ENCODE measurements at regions not wholly inside any gene's neighbourhood (a gene's known extent, or its start where the extent isn't known, plus 50 kb on each side); places are given as distances from the start of the nearest gene placed in this dataset.
"Not testable (repeated sequence)": the region's sequence is repeated elsewhere in the genome, so short reads cannot be mapped to it uniquely, and the experiment has no call there.

DNA sequence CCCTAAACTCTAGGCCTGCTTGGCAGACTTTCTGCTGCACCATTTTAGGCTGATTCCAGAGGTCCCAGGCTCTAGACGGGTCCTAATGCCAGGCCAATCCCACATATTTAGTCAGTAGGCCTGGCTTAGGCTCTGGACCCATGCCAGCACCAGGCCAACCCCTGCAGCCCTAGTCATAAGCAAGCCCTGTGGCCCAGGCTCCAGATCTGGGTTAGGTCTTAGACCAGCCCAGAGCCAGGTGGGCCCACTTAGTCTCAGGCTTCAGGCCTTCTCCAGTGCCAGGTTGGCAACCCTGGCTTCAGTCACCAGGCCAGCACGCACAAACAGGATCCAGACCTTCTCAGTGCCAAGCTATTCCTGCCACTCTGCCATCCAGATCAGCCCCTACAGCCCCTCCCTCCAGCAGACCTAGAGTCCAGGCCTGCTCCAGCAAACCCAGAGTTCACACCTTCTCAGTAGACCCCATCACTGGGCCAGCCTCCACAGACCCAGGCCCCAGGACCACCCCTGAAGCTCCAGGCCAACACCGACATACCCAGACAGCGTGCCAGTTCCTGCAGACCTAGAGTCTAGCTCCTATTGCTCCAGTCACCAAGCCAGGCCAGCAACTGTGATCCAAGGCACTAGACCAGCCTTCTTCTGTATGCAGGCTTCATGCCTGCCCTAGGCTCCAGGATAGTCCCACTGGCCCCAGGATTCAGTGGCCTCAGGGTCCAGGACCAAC lies 467.6 kb downstream of the RWDD3 start:
- no peak for DNase-seq

DNA sequence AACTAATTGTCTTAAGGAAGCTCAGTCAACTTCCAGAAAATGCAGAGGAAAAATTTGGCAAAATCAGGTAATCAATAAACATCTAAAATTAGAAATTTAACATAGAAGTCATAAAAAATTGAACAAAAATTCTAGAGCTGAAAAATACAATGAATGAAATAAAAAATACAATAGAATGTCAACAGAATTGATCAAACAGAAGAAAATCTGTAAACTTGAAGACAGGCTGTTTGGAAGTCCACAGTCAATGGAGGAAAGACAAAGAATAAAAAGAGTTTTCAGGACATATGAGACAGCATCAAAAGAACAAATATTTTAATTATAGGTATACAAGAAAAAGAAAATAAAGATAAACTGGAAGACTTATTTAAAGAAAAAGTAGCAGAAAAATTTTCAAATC lies 469.0 kb downstream of the RWDD3 start:
- DNase-seq, result no peak

DNA sequence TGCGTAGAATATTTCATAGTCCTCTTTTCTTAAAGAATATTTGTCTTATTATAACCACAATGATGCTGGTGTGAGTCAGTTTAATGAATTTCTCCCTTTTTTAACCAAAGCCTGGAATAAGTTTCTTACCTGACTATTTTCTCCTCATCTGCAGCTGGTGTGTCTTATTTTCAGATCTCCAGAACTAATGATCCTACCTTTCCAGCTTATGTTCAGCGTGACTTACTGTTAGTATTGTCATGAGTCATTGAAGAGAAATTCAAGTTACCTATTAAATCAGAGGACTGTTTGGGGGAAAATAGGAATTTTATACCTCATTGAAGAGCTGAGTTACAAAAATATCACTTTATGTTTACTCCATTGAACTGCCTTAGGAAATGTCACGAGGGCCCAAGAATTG lies 482.1 kb downstream of the RWDD3 start:
- no peak for DNase-seq

DNA sequence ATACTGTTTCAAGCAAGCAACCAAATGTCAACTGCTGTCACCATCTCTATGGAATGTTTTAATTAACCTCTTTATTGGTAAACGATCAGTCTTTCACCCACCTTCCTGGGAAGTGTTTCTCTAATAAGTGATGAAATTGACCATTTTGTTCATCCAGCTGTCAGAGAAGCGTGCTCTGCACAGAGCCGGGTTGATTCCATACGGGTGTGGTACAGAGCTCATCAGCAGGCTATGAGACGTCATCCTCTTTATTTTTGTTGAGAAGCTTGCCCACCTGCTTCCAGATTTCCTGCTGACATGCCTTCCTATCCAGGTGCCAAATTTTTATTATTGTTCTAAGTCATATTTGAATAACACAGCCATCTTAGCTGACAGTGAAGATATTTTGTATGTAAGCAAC lies 482.5 kb downstream of the RWDD3 start:
- DNase-seq, result no peak

DNA sequence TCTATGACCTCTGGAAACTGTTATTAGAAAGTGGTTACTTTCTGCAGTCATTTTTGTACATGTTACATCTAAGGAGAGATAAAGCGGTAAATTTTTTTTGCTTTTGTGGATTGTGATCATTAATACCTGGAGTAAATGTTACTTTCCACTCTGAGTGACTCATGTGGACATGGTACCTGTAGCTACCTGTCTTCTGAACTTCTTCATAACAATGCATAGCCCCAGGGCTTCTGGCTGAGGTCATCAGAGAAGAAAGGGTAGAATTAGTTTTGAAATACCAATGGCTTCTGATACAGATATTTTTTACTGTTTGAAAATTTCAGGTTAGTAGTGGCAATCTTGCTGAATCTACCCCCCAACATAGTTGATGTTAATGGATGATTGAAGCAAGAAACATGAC lies 489.3 kb downstream of the RWDD3 start:
- no peak for DNase-seq

DNA sequence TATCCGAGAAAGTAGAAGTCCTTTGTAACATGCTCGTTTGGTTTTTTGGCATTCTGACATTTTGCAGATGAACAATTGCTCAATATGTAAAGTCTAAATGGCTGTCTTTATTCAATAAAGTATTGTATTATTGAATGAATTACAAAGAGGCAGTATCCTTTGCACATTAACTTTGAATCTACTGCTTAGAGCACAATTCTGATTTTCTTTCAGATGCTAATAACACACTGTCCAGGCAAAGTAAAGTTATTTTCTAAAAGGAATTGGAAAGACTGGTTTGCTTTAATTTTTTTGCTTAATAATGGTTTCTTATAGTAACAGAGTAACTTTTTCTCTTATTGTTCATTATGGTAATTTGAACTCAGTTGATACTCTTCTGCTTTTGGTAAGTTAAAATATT lies 494.8 kb downstream of the RWDD3 start:
- no peak for DNase-seq

DNA sequence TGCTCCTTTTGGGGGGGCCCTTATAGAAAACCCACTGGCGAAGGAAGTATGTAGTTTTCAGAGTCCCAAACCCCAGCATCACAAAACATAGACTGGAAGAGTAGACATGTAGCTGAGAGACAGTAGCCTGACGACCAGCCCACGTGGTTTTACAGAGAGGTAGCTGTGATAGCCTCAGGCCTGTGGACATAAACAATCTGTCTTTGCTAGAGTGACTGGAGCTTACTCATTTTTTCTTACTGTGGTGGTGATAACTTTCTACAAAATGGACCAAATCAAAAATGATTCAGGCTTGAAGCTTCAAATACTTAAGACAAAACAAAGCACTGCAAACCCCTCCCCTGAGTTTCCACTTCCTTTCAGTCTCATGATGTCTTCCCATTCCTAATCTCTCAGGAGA lies 497.0 kb downstream of the RWDD3 start:
- DNase-seq, result no peak

DNA sequence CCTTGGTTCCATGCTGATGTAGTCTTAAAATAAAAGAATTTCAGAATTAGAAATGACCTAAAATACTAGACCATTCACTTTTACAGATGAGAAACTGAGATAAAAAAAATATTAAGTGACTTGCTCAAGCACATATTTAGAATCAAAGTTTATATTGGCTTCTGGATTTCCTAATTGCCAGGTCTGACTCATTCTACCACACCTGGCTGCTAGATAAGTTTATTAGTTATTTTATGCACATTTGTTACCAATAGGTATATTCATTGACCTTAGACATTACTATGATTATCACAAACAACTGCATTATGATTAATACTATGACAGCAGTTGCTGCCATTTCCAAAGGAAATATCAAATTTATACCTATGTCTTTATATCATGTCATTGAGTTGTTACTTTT lies 497.5 kb downstream of the RWDD3 start:
- DNase-seq, result no peak

DNA sequence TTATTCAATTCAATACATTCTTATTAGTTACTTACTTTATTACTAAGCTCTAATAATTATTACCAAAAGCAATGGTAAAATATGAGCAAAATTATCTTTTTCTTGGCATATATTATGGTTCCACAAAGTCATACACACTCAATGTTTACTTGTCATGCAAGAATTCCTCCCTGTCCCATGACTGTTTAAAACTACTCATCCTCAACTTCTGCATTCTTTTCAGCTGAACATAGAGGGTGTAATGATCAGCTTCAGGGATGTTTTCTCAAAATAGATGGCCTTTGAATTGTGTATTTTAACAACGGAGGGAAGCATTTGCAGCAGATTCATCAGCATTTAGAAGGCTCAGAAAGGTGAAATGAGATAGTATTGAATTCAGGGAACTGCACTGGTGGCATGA lies 499.0 kb downstream of the RWDD3 start:
- no peak for DNase-seq

DNA sequence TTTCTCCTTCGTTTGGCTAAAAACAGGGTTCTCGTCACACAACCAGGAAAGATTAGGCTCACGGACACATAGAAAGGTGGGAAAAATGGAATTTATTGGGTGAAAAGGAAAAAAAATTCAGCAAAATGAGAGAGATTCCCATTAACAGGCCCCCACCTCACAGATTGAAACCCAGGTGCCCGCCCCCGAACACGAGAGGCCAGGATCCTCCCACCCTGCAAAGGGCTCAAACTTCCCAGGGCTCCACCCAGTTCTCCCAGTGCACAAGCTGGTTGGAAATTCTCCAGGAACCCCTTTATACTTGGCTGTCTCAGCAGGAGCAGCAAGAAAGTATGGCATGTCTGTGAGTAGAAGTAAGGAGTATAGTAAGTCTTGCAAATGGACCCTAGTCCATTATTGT lies 499.7 kb downstream of the RWDD3 start:
- DNase-seq, result no peak

DNA sequence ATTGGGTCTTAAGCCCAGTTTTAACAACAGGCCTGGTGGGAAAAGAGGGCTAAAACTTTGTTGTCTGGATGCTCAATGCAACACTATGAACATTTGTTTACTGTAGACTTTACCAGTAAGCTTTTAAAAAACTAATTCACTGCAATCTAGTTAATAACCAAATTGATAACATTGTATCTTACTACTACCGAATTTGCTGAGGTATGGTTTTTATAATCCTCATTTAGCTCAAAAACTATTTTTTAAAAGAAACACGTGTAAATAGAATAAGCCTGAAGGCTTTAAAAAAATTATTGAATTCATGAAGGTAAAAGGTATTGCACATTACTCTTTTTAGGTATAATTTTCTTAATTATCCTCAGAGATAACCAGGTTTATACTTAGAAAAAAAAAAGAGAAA lies 500.6 kb downstream of the RWDD3 start:
- no peak for DNase-seq

DNA sequence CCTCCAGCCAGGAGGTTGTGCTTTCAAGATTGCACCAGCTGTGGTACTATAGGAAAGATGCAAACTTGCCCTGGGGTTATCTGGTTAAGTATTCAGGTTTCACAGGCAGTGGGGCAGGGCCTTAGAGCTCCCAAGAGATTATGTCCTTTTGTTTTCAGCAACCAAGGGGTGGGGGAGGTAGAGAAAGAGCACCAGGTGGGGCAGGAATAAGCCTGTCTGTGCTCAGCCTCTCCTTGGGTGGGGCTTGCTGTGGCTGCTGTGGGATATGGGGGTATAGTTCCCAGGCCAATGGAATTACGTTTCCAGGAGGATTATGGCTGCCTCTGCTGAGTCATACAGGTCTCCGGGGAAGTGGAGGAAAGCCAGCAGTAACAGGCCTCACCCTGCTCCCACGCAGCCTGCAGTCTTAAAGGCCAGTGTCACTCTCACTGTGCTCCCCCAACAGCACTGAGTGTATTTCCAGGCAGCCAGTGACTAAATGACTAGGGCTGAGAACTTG lies 508.6 kb downstream of the RWDD3 start:
- DNase-seq, result no peak

DNA sequence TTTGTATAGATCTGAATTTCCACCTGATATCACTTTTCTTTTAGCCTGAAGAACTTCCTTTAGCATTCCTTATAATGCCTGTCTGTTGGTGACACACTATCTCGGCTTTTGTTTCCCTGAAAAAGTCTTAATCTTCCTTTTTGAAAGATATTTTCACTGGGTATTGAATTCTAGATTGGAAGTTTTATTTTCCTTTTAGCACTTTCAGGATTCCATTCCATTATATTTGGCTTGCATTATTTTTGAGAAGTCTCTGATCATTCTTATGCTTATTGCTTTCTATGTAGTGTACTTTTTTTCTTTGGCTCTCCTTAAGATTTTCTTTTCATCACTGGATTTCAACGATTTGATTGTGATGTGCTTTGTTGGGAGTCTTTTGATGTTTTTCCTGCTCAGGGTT lies 510.7 kb downstream of the RWDD3 start:
- no peak for DNase-seq

DNA sequence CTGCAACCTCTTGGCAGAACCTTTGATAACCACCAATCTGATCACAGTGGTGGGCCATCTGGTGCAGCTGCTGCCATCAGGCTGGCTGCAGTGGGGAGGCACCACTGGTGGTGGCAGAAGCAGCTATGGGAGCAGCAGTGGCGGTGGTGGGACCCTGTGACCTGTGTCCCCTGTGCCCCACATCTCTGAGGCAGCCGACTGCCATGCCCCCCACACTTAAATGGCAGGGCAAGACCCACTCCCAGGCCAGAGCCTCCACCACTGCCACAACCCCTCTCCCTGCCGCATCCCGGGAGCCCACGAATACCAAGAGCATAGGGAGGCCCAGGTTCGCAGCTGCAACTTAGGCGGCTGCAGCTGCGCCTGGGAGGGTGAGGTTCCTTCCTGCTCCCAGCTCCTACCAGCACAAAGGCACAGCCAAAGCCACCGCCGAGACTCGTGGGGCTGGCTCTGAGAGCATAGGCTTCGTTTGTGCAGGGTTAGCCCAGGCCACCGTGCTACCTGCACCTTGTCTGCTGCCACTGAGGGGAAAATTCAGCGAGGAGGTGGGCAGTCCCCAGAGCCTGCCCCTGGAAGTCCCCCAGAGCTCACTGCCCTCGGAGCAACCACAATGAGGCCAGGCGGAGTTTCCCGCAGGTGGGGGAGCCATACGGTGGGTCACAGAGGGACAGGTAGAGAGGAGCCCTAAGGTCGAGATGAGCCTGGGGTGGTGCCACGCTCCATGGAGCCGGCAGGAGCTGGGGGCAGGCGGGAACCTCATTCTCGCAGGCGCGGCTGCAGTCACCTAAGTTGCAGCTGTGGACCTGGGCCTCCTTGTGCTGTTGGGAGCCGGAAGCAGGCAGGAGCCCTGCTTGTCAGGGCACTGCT lies 518.7 kb downstream of the RWDD3 start:
- DNase-seq, result no peak

DNA sequence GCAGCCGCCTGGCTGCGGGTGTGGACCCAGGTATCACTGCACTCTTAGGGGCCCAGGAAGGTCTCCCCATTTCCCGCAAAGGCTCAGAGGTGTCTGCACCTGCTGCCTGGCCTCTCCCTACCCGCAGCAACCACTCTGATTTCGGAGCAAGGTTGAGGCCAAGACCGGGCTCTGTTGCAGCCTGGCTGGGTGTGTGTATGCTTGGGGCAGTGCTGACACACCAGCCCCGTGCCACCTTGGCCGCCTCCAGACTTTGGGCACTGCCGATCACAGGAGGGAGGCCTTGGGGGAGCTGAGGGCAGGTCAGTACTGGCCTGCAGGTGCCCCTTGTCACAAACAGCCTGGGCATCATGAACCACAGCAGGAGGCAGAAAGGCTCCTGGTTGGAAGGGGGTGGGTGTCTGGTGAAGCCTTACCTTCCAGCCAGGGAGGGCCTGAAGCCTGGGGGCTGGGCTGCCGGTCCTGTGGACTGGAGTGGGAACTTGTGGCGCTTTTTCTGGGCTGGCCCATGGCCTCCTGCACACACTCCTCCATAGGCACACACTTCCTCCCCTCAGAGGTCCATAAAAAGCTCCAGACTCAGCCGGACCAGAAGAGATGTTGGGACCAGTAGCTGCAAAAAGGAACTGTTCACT lies 519.5 kb downstream of the RWDD3 start:
- DNase-seq, result no peak

DNA sequence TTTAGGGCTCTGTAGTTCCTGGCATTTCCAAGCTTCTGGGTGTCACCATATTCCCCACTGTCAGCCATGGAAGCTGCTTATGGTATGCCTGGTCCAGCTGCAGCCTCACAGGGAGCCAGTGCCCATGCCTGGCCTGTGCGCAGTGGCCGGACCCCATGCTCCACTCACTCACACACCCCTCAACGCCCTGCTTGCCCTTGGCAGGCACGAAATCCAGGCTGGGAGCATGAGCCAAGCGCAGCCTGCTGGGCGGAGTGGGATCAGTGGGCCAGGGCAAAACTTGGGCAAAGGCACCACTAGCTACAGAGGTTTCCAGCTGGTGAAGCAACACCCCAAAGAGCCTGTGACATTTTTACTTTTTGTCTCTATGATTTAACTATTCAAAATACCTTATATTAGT lies 520.4 kb downstream of the RWDD3 start:
- DNase-seq, result no peak

DNA sequence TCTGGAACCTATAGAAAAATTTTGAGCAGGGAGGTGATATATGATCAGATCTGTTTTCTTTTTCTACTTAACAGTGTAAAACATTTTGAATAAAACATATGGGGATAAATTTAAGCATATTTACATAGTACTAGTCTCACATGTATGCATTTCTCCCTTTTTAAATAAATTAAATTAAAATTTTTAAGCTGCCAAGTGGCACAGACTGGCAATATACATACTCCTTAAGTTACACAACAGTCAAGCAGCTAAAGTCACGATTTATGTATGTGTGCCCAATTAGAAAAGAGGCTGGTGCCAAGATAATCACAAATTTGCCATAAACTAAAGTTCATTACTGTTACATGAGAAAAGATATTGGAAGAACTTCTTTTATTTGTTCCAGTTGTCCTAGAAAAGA lies 532.0 kb downstream of the RWDD3 start:
- DNase-seq, result no peak

DNA sequence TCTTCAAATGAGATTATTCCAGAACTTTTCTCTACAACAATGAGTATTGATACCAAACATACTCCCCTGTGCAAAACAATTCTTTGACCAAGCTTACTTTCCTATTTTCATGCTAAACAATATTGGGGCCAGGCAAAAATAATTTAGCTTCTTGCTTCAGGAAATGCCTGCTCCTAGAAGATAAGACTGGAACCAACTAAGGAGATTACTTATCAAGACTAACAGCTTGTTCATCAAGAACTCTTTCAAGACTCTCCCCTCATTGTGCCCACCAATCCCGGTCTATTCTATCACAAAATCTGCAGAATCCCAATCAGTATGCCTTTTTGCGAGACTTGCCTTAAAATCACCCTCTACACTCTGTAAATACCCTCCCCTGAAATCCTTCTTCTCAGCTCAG lies 536.6 kb downstream of the RWDD3 start:
- DNase-seq, result no peak

DNA sequence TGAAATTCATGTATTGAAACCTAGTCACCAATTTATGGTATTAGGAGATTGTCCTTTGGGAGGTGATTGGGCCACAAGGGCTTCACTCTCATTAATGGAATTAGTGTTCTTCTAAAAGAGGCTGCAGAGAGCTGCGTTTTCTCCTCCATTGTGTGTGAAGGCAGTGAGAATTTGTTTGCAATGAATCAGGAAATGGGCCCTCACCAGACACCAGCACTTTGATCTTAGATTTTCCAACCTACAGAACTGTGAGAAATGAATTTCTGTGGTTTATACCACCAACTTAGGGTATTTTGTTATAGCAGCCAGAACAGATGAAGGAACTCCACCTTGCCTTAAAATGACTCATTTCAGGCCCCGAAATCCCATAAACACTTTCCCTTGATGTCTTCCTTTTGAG lies 544.2 kb downstream of the RWDD3 start:
- DNase-seq, result no peak

DNA sequence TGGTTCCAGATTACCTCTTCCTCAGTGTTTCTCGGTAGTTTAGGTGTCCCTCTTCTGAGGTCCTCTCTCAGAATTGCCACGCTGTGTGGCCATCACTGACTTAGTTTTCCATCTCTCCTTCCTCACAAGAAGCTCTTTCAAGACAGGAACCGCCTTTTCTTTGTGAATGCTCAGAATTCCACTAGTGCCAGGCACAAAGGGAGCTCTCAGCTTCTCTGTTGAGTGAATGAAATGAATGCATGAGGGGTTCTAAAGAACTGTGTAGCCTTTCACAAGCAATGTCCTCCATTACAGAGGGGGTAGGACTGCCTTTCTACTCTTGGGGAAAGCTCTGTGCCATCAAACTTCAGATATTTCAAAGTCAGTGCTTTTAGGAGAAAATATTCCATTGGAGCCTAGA lies 546.8 kb downstream of the RWDD3 start:
- DNase-seq, result no peak

DNA sequence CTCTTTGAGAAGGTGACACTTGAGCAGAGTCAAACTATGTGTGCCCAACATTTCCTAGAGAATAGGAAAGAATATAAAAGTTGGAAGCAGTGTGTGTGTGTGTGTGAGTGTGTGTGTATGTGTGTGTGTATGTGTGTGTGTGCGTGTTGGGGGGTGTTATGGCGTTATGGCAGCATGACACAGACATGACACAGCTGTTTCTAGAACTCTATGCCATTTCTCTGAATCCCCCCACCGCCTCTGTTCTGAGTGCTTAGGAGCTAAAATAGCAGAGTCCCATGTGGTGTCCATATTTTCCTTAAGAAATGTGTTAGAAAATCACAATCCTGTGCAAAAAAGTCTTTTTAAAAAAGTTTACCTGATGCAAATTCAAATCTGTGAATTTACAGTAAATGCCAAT lies 556.1 kb downstream of the RWDD3 start:
- DNase-seq, result no peak

DNA sequence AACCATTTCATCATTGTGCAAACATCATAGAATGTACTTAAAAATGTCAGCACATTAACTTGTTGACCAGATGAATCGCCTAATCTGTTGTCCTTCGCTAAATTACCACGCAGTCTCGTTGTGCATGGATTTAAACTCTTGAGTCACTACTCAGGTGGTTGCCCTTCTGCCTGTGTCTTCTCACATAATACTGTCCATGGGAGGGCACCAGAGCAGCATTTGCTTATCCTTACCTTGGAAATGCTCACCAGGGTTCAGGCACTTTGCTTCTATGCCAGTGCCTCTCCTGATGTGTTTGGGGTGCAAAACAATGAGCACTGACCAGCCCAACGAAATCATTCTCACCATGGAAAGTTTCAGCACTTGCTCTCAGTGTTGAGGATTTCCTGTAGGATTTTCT lies 559.9 kb downstream of the RWDD3 start:
- no peak for DNase-seq

DNA sequence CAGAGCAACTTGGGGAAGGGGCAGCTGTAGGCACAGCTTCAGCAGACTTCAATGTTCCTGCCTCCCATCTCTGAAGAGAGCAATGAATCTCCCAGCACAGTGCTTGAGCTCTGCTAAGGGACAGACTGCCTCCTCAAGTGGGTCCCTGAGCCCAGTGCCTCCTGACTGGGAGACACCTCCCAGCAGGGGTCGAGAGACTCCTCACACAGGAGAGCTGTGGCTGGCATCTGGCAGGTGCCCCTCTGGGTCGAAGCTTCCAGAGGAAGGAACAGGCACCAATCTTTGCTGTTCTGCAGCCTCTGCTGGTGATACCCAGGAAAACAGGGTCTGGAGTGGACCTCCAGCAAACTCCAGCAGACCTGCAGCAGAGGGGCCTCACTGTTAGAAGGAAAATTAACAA lies 563.8 kb downstream of the RWDD3 start:
- not testable (repeated sequence) for DNase-seq

DNA sequence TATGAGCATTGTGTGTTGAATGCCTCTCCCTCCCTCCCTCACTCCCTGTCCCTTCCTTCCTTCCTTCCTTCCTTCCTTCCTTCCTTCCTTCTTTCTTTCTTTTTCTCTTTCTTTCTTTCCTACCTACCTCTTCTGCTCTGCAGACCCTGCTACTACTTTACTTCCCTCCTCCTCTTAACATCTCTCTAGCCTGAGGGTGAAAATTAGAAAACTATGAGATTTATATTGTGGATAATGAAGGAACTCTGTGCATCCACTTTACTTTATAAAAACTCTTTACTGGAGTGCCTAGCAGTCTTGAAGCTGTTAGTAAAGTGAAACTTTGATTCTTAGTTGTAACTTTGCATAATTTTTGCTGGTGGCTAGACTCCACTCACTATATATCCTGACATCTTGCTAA lies 572.2 kb downstream of the RWDD3 start:
- no peak for DNase-seq

All from SW 1271 (cell line).